HUES6 (cell line): ENCODE measurements at regions not wholly inside any gene's neighbourhood (a gene's known extent, or its start where the extent isn't known, plus 50 kb on each side); places are given as distances from the start of the nearest gene placed in this dataset.
"Not testable (repeated sequence)": the region's sequence is repeated elsewhere in the genome, so short reads cannot be mapped to it uniquely, and the experiment has no call there.

Experiments
- H3K27ac ChIP-seq: 2 replicates; pipeline ENCODE4 v1.7.0; 2013; ENCODE audit warnings: low read depth, mild to moderate bottlenecking, low read length, inconsistent platforms
- H3K27me3 ChIP-seq: 2 replicates; pipeline ENCODE4 v1.6.1; 2013; ENCODE audit warnings: low read length; ENCODE audit not compliant: control insufficient read depth, insufficient read depth
- H3K36me3 ChIP-seq: 2 replicates; pipeline ENCODE4 v1.6.1; 2013; ENCODE audit warnings: low read length; ENCODE audit not compliant: control insufficient read depth, insufficient read depth
- H3K4me1 ChIP-seq: 2 replicates; pipeline ENCODE4 v1.6.1; 2013; ENCODE audit warnings: low read length; ENCODE audit not compliant: control insufficient read depth, insufficient read depth
- H3K4me3 ChIP-seq: 2 replicates; pipeline ENCODE4 v1.5.1; 2013; ENCODE audit warnings: low read depth, low read length
- H3K9ac ChIP-seq: one replicate; pipeline ENCODE4 v1.6.1; 2013; ENCODE audit warnings: mild to moderate bottlenecking, low read length
- H3K9me3 ChIP-seq: 2 replicates; pipeline ENCODE4 v1.6.1; 2013; ENCODE audit warnings: low read depth, low read length; ENCODE audit not compliant: control insufficient read depth, insufficient read depth

DNA sequence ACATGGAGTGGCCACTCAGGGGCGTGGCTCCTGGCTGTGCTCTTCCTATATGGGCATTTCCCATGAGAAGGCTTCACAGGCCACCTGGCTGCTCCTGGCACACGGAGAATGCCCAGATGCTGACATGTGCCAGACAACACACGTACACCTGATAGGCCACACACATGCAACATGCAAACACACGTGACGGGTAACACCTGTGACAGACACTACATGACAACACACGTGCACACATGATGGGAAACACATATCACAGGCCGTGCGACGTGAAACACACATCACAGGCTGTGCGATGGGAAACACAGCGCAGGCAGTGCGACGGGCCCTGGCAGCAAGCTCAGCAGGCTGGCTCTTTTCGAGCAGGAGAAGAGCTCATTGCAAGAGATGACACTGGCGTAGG lies 94.3 kb upstream of the HMX1 start:
- not testable (repeated sequence) for H3K4me1 ChIP-seq, H3K4me3 ChIP-seq, H3K36me3 ChIP-seq, H3K9me3 ChIP-seq, H3K27ac ChIP-seq, H3K9ac ChIP-seq
- H3K27me3 ChIP-seq = peaks cover 24% of the 10 kb centered on the region

DNA sequence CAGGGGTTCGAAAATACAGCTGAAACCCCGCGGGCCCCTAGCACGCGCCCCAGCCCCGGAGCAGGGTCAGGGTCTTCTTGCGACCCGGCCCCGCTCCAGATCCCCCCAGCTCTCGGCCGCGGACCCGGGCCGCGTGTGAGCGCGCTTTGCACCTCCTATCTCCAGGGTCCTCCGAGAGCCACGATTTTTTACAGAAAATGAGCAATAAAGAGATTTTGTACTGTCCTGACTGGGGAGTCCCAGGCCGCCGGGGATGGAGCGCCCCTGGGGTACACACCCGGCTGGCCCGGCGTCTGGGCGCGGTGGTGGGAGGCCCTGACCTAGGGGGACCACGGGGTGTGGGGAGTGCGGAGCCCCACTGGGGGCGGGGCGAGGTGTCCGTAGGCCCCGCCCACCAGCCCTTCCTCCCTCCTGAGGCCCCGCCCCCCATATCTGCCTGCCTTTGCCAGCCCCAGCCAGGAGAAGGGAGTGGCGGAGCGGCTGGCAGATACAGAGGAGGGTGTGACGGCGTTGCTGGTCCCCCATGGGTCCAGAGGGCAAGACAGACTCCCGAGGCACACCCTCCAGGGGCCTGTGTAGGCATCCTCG lies 92.7 kb upstream of the HMX1 start:
- Histone ChIP-seq H3K27me3 (peaks cover 32% of the 10 kb centered on the region), H3K4me3 (peak overlapping the region; percentile 52)
- not testable (repeated sequence) for H3K4me1 ChIP-seq, H3K9ac ChIP-seq, H3K27ac ChIP-seq, H3K36me3 ChIP-seq, H3K9me3 ChIP-seq

DNA sequence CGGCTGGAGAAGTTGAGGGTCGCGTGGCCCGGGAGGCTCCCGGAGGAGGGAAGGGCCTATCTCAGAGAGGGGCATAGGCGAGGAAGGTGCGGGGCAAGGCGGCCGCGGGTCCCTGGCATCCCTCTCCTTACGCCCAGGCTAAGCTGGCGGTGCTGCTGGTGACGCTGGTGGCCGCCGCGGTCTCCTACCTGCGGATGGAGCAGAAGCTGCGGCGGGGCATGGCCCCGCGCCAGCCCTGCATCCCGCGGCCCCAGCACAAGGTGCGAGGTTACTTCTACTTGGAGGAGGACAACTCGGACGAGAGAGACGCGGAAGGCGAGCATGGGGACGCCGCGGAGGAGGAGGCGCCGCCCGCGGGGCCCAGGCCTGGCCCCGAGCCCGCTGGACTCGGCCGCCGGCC lies 91.9 kb upstream of the HMX1 start:
- H3K9me3 ChIP-seq, H3K9ac ChIP-seq, H3K27ac ChIP-seq, H3K4me1 ChIP-seq, H3K36me3 ChIP-seq: not testable (repeated sequence)
- H3K27me3 ChIP-seq = peaks cover 38% of the 10 kb centered on the region
- peak overlapping the region; percentile 44 for H3K4me3 ChIP-seq

DNA sequence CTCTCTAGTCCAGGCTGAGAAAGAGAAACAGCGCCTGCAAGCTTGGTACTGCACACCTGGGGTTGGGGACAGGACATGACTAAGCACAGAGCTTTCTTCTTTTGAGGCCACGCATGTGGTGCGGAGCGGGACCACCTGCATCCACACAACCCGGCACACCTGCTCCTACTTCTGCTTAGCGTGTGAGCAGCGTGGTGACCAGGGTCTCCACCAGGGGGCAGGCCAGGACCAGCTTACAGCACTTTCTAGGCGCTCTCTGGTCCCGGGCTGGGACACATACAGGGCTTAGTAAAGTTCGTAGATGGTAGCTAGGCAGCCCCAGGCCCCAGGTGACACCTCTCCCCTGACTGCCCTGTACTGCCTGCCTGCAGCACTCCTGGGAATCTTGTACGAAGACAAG lies 89.7 kb upstream of the HMX1 start:
- H3K4me3 ChIP-seq, H3K9me3 ChIP-seq, H3K27ac ChIP-seq, H3K36me3 ChIP-seq, H3K4me1 ChIP-seq, H3K9ac ChIP-seq: not testable (repeated sequence)
- H3K27me3 ChIP-seq = peaks cover 42% of the 10 kb centered on the region

DNA sequence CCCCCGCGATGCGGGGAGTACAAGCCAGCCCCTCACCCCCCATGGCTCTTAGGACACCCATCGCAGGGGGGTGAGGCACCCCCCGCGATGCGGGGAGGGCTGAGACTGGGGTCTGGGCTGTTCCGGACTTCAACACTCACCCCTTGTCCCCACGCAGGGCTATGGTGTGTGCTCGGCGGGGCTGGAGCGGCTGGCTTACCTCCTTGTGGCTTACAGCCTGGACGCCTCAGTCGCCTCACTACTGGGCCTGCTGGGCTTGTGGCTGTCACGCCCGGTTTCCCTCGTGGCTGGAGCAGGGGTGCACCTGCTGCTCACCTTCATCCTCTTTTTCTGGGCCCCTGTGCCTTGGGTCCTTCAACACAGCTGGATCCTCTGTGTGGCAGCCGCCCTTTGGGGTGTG lies 87.8 kb upstream of the HMX1 start:
- H3K27ac ChIP-seq, H3K9ac ChIP-seq, H3K4me3 ChIP-seq, H3K9me3 ChIP-seq, H3K36me3 ChIP-seq, H3K4me1 ChIP-seq: not testable (repeated sequence)
- peaks cover 32% of the 10 kb centered on the region for H3K27me3 ChIP-seq

DNA sequence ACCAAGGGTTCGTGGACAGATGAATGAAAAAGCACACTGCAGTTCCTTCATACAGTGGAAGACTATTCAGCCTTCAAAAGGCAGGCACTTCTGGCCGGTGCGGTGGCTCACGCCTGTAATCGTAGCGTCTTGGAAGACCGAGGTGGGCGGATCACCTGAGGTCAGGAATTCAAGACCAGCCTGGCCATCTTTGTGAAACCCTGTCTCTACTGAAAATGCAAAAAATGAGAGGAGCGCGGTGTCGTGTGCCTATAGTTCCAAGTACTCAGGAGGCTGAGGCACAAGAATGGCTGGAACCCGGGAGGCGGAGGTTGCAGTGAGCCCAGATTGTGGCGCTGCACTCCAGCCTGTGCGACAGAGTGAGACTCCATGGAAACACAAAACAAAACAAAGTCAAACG lies 82.4 kb upstream of the HMX1 start:
- H3K4me1 ChIP-seq, H3K36me3 ChIP-seq, H3K9me3 ChIP-seq, H3K9ac ChIP-seq, H3K27ac ChIP-seq, H3K4me3 ChIP-seq, H3K27me3 ChIP-seq: not testable (repeated sequence)

DNA sequence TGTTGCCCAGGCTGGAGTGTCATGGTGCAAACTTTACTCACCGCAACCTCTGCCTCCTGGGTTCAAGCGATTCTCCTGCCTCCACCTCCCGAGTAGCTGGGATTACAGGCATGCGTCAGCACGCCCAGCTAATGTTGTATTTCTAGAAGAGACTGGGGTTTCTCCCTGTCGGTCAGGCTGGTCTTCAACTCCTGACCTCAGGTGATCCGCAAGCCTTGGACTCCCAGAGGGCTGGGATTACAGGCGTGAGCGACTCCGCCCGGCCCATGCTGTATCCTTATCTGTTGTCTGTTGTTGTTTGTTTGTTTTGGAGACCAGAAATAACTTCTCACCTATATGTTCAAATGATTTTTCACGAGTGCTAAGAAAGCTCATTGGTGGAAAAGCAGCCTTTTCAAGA lies 81.2 kb upstream of the HMX1 start:
- H3K9ac ChIP-seq, H3K4me3 ChIP-seq, H3K36me3 ChIP-seq, H3K27ac ChIP-seq, H3K27me3 ChIP-seq, H3K9me3 ChIP-seq, H3K4me1 ChIP-seq: not testable (repeated sequence)

DNA sequence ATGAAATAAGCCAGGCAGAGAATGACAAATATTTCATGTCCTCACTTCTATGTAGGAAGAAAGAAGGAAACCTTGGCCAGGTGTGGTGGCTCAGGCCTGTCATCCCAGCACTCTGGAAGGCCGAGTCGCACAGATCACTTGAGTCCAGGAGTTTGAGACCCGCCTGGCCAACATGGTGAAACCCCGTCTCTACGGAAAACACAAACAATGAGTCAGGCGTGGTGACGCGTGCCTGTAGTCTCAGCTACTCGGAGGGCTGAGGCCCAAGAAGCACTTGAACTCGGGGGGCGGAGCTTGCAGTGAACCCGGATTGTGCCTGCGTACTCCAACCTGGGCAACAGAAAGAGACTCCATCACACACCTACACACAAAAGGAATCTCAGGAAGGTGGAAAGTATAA lies 80.5 kb upstream of the HMX1 start:
- H3K27me3 ChIP-seq, H3K27ac ChIP-seq, H3K4me1 ChIP-seq, H3K9me3 ChIP-seq, H3K9ac ChIP-seq, H3K4me3 ChIP-seq, H3K36me3 ChIP-seq: not testable (repeated sequence)

DNA sequence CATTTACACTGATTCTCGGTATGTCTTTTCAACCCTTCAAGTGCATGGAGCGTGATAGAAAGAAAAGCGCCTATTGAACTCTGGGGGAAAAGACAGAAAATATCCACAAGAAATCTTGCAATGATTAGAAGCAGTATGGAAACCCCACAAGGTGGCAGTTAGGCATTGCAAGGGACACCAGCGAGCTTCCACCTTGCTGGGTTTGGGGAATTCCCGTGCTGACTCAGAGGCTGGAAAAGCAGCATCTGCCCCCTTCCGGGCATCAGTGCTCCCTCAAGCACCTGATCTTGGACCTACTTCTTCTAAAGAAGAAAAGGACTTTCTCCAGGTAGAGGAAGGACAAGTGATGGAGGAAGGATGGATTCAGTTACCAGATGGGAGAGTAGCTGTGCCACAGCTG lies 73.9 kb upstream of the HMX1 start:
- H3K9me3 ChIP-seq, H3K27me3 ChIP-seq, H3K4me1 ChIP-seq, H3K36me3 ChIP-seq, H3K27ac ChIP-seq, H3K4me3 ChIP-seq, H3K9ac ChIP-seq: not testable (repeated sequence)

DNA sequence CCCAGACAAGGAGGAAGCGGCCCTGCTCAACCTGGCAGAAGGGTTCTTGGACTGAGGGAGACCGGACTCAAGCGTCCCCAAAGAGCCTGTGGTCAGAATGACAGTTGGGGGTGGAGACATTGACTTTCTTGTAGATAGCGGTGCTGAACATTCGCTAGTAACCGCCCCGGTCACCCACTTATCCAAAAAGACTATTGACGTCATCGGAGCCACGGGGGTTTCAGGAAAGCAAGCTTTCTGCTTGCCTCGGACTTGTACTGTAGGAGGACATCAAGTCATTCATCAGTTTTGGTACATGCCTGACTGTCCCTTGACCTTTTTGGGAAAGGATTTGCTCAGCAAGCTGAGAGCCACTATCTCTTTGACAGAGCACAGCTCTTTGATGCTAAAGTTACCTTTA lies 71.7 kb upstream of the HMX1 start:
- H3K4me1 ChIP-seq, H3K9me3 ChIP-seq, H3K27ac ChIP-seq, H3K4me3 ChIP-seq, H3K9ac ChIP-seq, H3K36me3 ChIP-seq: not testable (repeated sequence)
- peaks cover 18% of the 10 kb centered on the region; the same call in 1 of the 2 replicates for H3K27me3 ChIP-seq

DNA sequence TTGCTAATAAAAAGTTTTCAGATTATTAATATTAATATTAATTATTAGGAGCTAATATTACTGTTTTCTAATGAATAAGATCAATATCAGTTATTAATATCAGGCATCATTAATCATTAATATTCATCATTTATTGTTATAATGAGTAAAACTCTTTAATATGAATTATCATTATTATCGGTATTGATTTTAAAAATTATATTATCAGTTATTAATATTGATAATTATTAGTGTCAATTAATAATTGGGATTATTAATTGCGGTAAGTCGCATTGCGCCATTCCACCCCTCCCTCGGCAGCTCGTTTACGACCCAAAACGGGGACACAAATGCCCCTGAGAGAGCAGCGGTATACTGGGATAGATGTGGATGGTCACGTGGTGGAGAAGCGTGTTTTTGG lies 70.4 kb upstream of the HMX1 start:
- peaks cover 26% of the 10 kb centered on the region; the same call in 1 of the 2 replicates for H3K27me3 ChIP-seq
- H3K9ac ChIP-seq, H3K9me3 ChIP-seq, H3K27ac ChIP-seq, H3K4me3 ChIP-seq, H3K4me1 ChIP-seq, H3K36me3 ChIP-seq: not testable (repeated sequence)

DNA sequence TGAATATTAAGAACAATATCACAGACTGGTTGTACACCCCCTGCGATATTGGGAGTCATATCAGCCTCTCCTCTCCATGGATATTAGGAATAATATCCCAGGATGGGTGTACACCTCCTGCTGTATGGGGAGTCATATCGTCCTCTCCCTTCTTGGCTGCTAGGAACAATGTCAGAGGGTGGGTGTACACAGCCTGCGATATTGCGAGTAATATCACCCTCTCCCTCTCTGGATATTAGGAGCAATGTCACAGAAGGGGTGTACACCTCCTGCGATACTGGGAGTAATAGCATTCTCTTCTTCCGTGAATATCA lies 69.8 kb upstream of the HMX1 start:
- not testable (repeated sequence) for H3K4me3 ChIP-seq, H3K4me1 ChIP-seq, H3K27ac ChIP-seq, H3K9me3 ChIP-seq, H3K9ac ChIP-seq, H3K36me3 ChIP-seq
- peaks cover 26% of the 10 kb centered on the region; the same call in 1 of the 2 replicates for H3K27me3 ChIP-seq
